GM23338 (cell line): ENCODE measurements at regions not wholly inside any gene's neighbourhood (a gene's known extent, or its start where the extent isn't known, plus 50 kb on each side); places are given as distances from the start of the nearest gene placed in this dataset.

Source experiments
- ATAC-seq: fragments of 200-7000 bp; cut with Tn5 transposase; 3 replicates; pipeline ENCODE4 v1.9.1; 2020
- DNase-seq: peaks from one replicate; pipeline ENCODE4 v3.0.0-alpha.2; 2015; ENCODE audit warnings: low spot score
- H2AFZ ChIP-seq: fragments of 200-600 bp; sonication (generic); 2 replicates; pipeline ENCODE4 v1.8.0; 2016; ENCODE audit warnings: antibody characterized with exemption, mild to moderate bottlenecking, moderate library complexity
- H3F3A ChIP-seq: fragments of 200-600 bp; sonication (generic); replicated peaks from 2 replicates; pipeline ENCODE4 v1.8.0; 2017; ENCODE audit warnings: antibody characterized with exemption, mixed run types, low read depth
- H3K27ac ChIP-seq: fragments of 200-600 bp; sonication (generic); 2 replicates; pipeline ENCODE4 v1.6.1; 2016; ENCODE audit warnings: low read depth
- H3K27me3 ChIP-seq: fragments of 200-600 bp; sonication (generic); 2 replicates; pipeline ENCODE4 v1.8.0; 2016; ENCODE audit warnings: mild to moderate bottlenecking, mixed run types, moderate library complexity; ENCODE audit not compliant: insufficient read depth
- H3K36me3 ChIP-seq: fragments of 200-600 bp; sonication (generic); 2 replicates; pipeline ENCODE4 v1.8.0; 2016; ENCODE audit warnings: mild to moderate bottlenecking; ENCODE audit not compliant: insufficient read depth
- H3K4me1 ChIP-seq: fragments of 200-600 bp; sonication (generic); 2 replicates; pipeline ENCODE4 v1.8.0; 2016; ENCODE audit warnings: mild to moderate bottlenecking, moderate library complexity; ENCODE audit not compliant: insufficient read depth
- H3K4me2 ChIP-seq: fragments of 200-600 bp; sonication (generic); 2 replicates; pipeline ENCODE4 v1.7.1; 2017; ENCODE audit warnings: mixed run types
- H3K4me3 ChIP-seq: fragments of 200-600 bp; sonication (generic); 2 replicates; pipeline ENCODE4 v1.6.1; 2016; ENCODE audit warnings: mixed run types
- H3K79me2 ChIP-seq: fragments of 200-600 bp; sonication (generic); replicated peaks from 2 replicates; pipeline ENCODE4 v1.8.0; 2017; ENCODE audit warnings: mild to moderate bottlenecking; ENCODE audit not compliant: insufficient read depth
- H3K9me2 ChIP-seq: fragments of 200-600 bp; sonication (generic); 2 replicates; pipeline ENCODE4 v1.8.0; 2017; ENCODE audit not compliant: insufficient read depth
- H4K20me1 ChIP-seq: fragments of 200-600 bp; sonication (generic); replicated peaks from 2 replicates; pipeline ENCODE4 v1.8.0; 2017; ENCODE audit warnings: mild to moderate bottlenecking; ENCODE audit not compliant: insufficient read depth
- H3K27ac Mint-ChIP-seq: 2 replicates; pipeline ENCODE4 v1.8.0; 2020; ENCODE audit warnings: inconsistent platforms, mild to moderate bottlenecking, moderate library complexity, mixed read lengths
- H3K27me3 Mint-ChIP-seq: 3 replicates; pipeline ENCODE4 v1.8.0; 2022; ENCODE audit warnings: low read depth, mild to moderate bottlenecking, moderate library complexity, mixed read lengths, inconsistent platforms; ENCODE audit not compliant: insufficient read depth, poor library complexity
- H3K36me3 Mint-ChIP-seq: 3 replicates; pipeline ENCODE4 v1.8.0; 2021; ENCODE audit warnings: low read depth, mild to moderate bottlenecking, inconsistent platforms, moderate library complexity, mixed read lengths
- H3K4me1 Mint-ChIP-seq: 3 replicates; pipeline ENCODE4 v1.8.0; 2020; ENCODE audit warnings: mild to moderate bottlenecking, inconsistent platforms, mixed read lengths
- H3K4me3 Mint-ChIP-seq: 3 replicates; pipeline ENCODE4 v1.8.0; 2021; ENCODE audit warnings: moderate library complexity, mild to moderate bottlenecking, inconsistent platforms, mixed read lengths
- H3K9me3 Mint-ChIP-seq: 3 replicates; pipeline ENCODE4 v1.8.0; 2020; ENCODE audit warnings: moderate library complexity, mild to moderate bottlenecking, inconsistent platforms, mixed read lengths
- CTCF ChIP-seq, 2 experiments: fragments of 200-600 bp in 1 of 2; sonication (generic) in 1 of 2; conservative IDR thresholded peaks; 2 replicates each; pipeline versions ENCODE4 v1.5.1 to v1.6.1; 2016 to 2017; ENCODE audit warnings: antibody characterized with exemption in 2 of 2, low read depth in 2 of 2, mild to moderate bottlenecking in 2 of 2, moderate library complexity in 1 of 2
- ETS1 ChIP-seq: IDR thresholded peaks from 2 replicates; pipeline ENCODE4 v1.6.1; 2016; ENCODE audit warnings: antibody characterized with exemption
- EZH2 ChIP-seq: fragments of 200-600 bp; sonication (generic); IDR thresholded peaks from one replicate; pipeline ENCODE4 v1.8.0; 2017; ENCODE audit warnings: antibody characterized with exemption, mild to moderate bottlenecking, low read depth; ENCODE audit not compliant: unreplicated experiment
- EZH2phosphoT487 ChIP-seq: fragments of 200-600 bp; sonication (generic); IDR thresholded peaks from one replicate; pipeline ENCODE4 v1.8.1; 2018; ENCODE audit warnings: antibody characterized with exemption; ENCODE audit not compliant: unreplicated experiment
- JUNB ChIP-seq: IDR thresholded peaks from one replicate; pipeline ENCODE4 v1.6.1; 2016; ENCODE audit warnings: antibody characterized with exemption; ENCODE audit not compliant: unreplicated experiment
- NANOG ChIP-seq: IDR thresholded peaks from 2 replicates; pipeline ENCODE4 v1.6.1; 2016; ENCODE audit warnings: antibody characterized with exemption, borderline replicate concordance
- POLR2AphosphoS5 ChIP-seq: IDR thresholded peaks from 2 replicates; pipeline ENCODE4 v1.6.1; 2016; ENCODE audit warnings: antibody characterized with exemption, low read depth
- STAT1 ChIP-seq: IDR thresholded peaks from one replicate; pipeline ENCODE4 v1.6.1; 2016; ENCODE audit warnings: antibody characterized with exemption; ENCODE audit not compliant: unreplicated experiment
- ZNF114 ChIP-seq: fragments of 250-450 bp; sonication (Bioruptor Pico); IDR thresholded peaks from 2 replicates; pipeline ENCODE4 v1.5.0; 2020; ENCODE audit warnings: mild to moderate bottlenecking, moderate library complexity
- ZNF331 ChIP-seq: fragments of 250-450 bp; sonication (Bioruptor Pico); IDR thresholded peaks from 2 replicates; pipeline ENCODE4 v1.5.0; 2020; ENCODE audit warnings: low read depth, mild to moderate bottlenecking, moderate library complexity
- TF ChIP-seq, protein P1 (sequence below): fragments of 250-450 bp; sonication (Bioruptor Pico); IDR thresholded peaks from 2 replicates; pipeline ENCODE4 v1.5.0; 2020; ENCODE audit warnings: mild to moderate bottlenecking, moderate library complexity

DNA sequence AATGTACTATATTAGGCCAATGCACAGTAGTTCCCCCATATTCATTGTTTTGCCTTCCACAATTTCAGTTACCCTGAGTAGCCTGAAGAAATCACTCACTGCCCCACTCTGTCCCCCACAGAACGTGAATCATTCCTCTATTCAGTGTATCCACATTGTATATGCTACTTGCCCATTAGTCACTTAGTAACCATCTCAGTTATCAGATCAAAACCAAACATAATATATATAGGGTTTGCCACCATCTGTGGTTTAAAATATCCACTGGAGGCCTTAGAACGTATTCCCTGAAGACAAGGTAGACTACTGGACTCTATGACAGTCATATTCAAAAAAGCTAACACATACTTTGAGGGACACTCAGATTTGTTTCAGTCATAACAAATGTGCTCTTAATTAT, 465.7 kb upstream of the RGMB start:
- peaks cover 2% of the 10 kb centered on the region for H3K27me3 Mint-ChIP-seq
- H3K4me1 ChIP-seq, result peaks cover 15% of the 10 kb centered on the region
- H3K36me3 Mint-ChIP-seq, result no peaks in the 10 kb centered on the region
- no peak overlapping the region for H3K4me3 ChIP-seq
- peaks cover 14% of the 10 kb centered on the region for H3K4me1 Mint-ChIP-seq
- no peak for DNase-seq
- TF ChIP-seq POLR2AphosphoS5 (no peak), STAT1 (no peak), NANOG (no peak), ZNF331 (no peak), EZH2 (no peak), CTCF (conservative IDR thresholded peaks at IDR 0.05; ENCODE audit: low read depth in 2 of 2) (no peak), EZH2phosphoT487 (no peak), JUNB (no peak), ETS1 (no peak), ZNF114 (CRISPR knock-in tag) (no peak)
- TF ChIP-seq, protein P1, sequence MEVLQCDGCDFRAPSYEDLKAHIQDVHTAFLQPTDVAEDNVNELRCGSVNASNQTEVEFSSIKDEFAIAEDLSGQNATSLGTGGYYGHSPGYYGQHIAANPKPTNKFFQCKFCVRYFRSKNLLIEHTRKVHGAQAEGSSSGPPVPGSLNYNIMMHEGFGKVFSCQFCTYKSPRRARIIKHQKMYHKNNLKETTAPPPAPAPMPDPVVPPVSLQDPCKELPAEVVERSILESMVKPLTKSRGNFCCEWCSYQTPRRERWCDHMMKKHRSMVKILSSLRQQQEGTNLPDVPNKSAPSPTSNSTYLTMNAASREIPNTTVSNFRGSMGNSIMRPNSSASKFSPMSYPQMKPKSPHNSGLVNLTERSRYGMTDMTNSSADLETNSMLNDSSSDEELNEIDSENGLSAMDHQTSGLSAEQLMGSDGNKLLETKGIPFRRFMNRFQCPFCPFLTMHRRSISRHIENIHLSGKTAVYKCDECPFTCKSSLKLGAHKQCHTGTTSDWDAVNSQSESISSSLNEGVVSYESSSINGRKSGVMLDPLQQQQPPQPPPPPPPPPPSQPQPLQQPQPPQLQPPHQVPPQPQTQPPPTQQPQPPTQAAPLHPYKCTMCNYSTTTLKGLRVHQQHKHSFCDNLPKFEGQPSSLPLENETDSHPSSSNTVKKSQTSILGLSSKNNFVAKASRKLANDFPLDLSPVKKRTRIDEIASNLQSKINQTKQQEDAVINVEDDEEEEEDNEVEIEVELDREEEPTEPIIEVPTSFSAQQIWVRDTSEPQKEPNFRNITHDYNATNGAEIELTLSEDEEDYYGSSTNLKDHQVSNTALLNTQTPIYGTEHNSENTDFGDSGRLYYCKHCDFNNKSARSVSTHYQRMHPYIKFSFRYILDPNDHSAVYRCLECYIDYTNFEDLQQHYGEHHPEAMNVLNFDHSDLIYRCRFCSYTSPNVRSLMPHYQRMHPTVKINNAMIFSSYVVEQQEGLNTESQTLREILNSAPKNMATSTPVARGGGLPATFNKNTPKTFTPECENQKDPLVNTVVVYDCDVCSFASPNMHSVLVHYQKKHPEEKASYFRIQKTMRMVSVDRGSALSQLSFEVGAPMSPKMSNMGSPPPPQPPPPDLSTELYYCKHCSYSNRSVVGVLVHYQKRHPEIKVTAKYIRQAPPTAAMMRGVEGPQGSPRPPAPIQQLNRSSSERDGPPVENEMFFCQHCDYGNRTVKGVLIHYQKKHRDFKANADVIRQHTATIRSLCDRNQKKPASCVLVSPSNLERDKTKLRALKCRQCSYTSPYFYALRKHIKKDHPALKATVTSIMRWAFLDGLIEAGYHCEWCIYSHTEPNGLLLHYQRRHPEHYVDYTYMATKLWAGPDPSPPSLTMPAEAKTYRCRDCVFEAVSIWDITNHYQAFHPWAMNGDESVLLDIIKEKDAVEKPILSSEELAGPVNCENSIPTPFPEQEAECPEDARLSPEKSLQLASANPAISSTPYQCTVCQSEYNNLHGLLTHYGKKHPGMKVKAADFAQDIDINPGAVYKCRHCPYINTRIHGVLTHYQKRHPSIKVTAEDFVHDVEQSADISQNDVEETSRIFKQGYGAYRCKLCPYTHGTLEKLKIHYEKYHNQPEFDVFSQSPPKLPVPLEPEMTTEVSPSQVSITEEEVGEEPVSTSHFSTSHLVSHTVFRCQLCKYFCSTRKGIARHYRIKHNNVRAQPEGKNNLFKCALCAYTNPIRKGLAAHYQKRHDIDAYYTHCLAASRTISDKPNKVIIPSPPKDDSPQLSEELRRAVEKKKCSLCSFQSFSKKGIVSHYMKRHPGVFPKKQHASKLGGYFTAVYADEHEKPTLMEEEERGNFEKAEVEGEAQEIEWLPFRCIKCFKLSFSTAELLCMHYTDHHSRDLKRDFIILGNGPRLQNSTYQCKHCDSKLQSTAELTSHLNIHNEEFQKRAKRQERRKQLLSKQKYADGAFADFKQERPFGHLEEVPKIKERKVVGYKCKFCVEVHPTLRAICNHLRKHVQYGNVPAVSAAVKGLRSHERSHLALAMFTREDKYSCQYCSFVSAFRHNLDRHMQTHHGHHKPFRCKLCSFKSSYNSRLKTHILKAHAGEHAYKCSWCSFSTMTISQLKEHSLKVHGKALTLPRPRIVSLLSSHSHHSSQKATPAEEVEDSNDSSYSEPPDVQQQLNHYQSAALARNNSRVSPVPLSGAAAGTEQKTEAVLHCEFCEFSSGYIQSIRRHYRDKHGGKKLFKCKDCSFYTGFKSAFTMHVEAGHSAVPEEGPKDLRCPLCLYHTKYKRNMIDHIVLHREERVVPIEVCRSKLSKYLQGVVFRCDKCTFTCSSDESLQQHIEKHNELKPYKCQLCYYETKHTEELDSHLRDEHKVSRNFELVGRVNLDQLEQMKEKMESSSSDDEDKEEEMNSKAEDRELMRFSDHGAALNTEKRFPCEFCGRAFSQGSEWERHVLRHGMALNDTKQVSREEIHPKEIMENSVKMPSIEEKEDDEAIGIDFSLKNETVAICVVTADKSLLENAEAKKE (CRISPR knock-in tag), result no peak
- no peak overlapping the region for H2AFZ ChIP-seq
- H3K27ac ChIP-seq, result no peak overlapping the region
- no peaks in the 10 kb centered on the region for H3F3A ChIP-seq
- H3K4me3 Mint-ChIP-seq, result no peak overlapping the region
- no peaks in the 10 kb centered on the region for H3K9me3 Mint-ChIP-seq
- no peaks in the 10 kb centered on the region for H3K27me3 ChIP-seq
- H3K4me2 ChIP-seq, result no peak overlapping the region
- no peak overlapping the region for H3K27ac Mint-ChIP-seq
- H3K36me3 ChIP-seq, result no peaks in the 10 kb centered on the region
- no peaks in the 10 kb centered on the region for H3K9me2 ChIP-seq
- no peak for ATAC-seq
- H4K20me1 ChIP-seq, result no peaks in the 10 kb centered on the region
- H3K79me2 ChIP-seq, result no peaks in the 10 kb centered on the region
